B cell (primary cell): ENCODE measurements at regions not wholly inside any gene's neighbourhood (a gene's known extent, or its start where the extent isn't known, plus 50 kb on each side); places are given as distances from the start of the nearest gene placed in this dataset.

Experiments used
- EZH2 ChIP-seq: IDR thresholded peaks from 2 replicates; pipeline ENCODE4 v1.6.1; 2012; ENCODE audit warnings: borderline replicate concordance, low read depth, mild to moderate bottlenecking, moderate library complexity, low read length; ENCODE audit not compliant: insufficient read depth, poor library complexity, severe bottlenecking
- TF ChIP-seq, protein P1 (sequence below): fragments of 200-600 bp; IDR thresholded peaks from one replicate; pipeline ENCODE4 v1.8.0; 2022; ENCODE audit warnings: antibody characterized with exemption, mild to moderate bottlenecking

DNA sequence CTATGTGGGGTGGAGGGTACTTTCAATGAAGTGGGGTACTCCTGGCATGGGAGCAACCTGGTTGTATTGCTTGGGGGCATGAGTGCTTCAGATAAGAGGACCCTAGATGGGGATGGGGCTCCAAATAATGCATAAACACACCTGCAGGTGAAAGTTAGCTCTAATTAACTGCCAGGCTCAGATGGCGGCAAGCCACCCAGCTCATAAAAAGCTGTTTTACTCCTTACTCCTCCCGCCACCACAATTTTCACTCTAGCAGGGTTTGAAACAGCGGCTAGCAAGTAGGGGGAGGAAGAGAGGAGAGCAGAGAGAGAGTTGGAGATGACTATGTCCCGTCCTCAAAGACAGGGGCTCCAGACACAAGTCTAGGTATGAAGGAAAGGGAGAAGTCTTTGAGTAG, 117.7 kb upstream of the WSCD1 start:
- TF ChIP-seq, protein P1, sequence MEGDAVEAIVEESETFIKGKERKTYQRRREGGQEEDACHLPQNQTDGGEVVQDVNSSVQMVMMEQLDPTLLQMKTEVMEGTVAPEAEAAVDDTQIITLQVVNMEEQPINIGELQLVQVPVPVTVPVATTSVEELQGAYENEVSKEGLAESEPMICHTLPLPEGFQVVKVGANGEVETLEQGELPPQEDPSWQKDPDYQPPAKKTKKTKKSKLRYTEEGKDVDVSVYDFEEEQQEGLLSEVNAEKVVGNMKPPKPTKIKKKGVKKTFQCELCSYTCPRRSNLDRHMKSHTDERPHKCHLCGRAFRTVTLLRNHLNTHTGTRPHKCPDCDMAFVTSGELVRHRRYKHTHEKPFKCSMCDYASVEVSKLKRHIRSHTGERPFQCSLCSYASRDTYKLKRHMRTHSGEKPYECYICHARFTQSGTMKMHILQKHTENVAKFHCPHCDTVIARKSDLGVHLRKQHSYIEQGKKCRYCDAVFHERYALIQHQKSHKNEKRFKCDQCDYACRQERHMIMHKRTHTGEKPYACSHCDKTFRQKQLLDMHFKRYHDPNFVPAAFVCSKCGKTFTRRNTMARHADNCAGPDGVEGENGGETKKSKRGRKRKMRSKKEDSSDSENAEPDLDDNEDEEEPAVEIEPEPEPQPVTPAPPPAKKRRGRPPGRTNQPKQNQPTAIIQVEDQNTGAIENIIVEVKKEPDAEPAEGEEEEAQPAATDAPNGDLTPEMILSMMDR, result no peak
- TF ChIP-seq EZH2, result no peak
